ENCODE measurements at regions not wholly inside any gene's neighbourhood (a gene's known extent, or its start where the extent isn't known, plus 50 kb on each side); places are given as distances from the start of the nearest gene placed in this dataset.

DNA sequence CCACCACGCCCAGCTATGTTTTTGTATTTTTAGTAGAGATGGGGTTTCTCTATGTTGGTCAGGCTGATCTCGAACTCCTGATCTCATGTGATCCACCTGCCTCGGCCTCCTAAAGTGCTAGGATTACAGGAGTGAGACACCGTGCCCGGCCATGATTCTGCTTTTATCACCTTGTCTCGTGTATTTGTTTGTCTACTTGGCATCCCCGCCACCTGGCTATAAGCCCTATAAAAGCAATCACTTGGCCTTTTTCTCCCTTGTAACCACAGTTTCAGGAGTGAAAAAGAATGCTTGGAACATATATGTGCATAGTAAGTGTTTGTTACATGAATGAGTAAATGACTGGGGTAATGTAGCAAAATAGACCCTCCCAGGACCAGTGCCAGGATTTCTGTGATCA lies 77.5 kb upstream of the PAPOLG start:
- Histone ChIP-seq H3K9me3 (no peaks in the 10 kb centered on the region), H3K27ac (no peak overlapping the region), H4K20me1 (no peaks in the 10 kb centered on the region), H3K4me2 (no peak overlapping the region), H3K4me1 (peaks cover 14% of the 10 kb centered on the region), H3K36me3 (no peaks in the 10 kb centered on the region), H3K9ac (no peak overlapping the region), H3K27me3 (no peaks in the 10 kb centered on the region), H3K4me3 (no peak overlapping the region)
- TF ChIP-seq Cebpa-rat (IDR thresholded peaks at IDR 0.05), result no peak

- H3K4me2 ChIP-seq, result no peak overlapping the region
- H3K36me3 ChIP-seq, result no peaks in the 10 kb centered on the region
- H4K20me1 ChIP-seq, result no peaks in the 10 kb centered on the region
- peaks cover 14% of the 10 kb centered on the region for H3K4me1 ChIP-seq
- no peaks in the 10 kb centered on the region for H3K9me3 ChIP-seq
- no peak overlapping the region for H3K27ac ChIP-seq
- H3K9ac ChIP-seq, result no peak overlapping the region
- H3K4me3 ChIP-seq, result no peak overlapping the region
- no peak for TF ChIP-seq Cebpa-rat (IDR thresholded peaks at IDR 0.05)
- H3K27me3 ChIP-seq, result no peaks in the 10 kb centered on the region
These were observed 76.9 kb upstream of the PAPOLG start for GRCh38 chr2:60679036-60679780.

GRCh38 chr2:60693551-60693950 lies 62.5 kb upstream of the PAPOLG start:
- Histone ChIP-seq H3K27ac (no peak overlapping the region), H3K4me2 (no peak overlapping the region), H3K4me1 (no peaks in the 10 kb centered on the region), H3K9me3 (no peaks in the 10 kb centered on the region), H4K20me1 (no peaks in the 10 kb centered on the region), H3K4me3 (no peak overlapping the region), H3K9ac (no peak overlapping the region), H3K27me3 (no peaks in the 10 kb centered on the region), H3K36me3 (no peaks in the 10 kb centered on the region)
- TF ChIP-seq Cebpa-rat (IDR thresholded peaks at IDR 0.05), result no peak

DNA sequence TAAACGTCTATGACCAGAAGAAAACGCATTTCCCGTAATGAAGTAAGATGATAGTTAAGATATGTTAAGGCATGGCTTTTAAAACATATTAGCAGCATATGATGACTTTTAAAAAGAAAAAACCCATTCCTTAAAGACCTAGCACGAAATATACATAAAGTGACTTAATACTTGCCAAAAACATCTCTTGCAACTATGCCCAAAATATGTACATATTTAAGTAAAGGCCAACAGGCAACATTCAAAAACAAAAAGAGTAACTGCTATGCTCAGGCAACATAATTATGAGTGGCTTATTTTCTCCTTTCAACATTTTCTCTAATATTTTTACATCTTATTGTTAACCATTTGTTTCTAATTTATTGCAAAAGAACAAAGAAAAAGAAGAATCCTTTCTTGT lies 60.3 kb upstream of the PAPOLG start:
- H3K9me3 ChIP-seq, result no peaks in the 10 kb centered on the region
- no peaks in the 10 kb centered on the region for H3K36me3 ChIP-seq
- no peaks in the 10 kb centered on the region for H3K4me1 ChIP-seq
- H3K4me3 ChIP-seq, result no peak overlapping the region
- H3K27ac ChIP-seq, result no peak overlapping the region
- no peak for TF ChIP-seq Cebpa-rat (IDR thresholded peaks at IDR 0.05)
- H4K20me1 ChIP-seq, result no peaks in the 10 kb centered on the region
- H3K9ac ChIP-seq, result no peak overlapping the region
- H3K27me3 ChIP-seq, result no peaks in the 10 kb centered on the region
- H3K4me2 ChIP-seq, result no peak overlapping the region

GRCh38 chr2:60699617-60700016 lies 56.5 kb upstream of the PAPOLG start:
- no peak for TF ChIP-seq Cebpa-rat (IDR thresholded peaks at IDR 0.05)
- no peak overlapping the region for H3K27ac ChIP-seq
- no peaks in the 10 kb centered on the region for H4K20me1 ChIP-seq
- no peaks in the 10 kb centered on the region for H3K4me1 ChIP-seq
- no peaks in the 10 kb centered on the region for H3K36me3 ChIP-seq
- H3K4me3 ChIP-seq, result no peak overlapping the region
- H3K4me2 ChIP-seq, result no peak overlapping the region
- no peak overlapping the region for H3K9ac ChIP-seq
- no peaks in the 10 kb centered on the region for H3K27me3 ChIP-seq
- no peaks in the 10 kb centered on the region for H3K9me3 ChIP-seq

DNA sequence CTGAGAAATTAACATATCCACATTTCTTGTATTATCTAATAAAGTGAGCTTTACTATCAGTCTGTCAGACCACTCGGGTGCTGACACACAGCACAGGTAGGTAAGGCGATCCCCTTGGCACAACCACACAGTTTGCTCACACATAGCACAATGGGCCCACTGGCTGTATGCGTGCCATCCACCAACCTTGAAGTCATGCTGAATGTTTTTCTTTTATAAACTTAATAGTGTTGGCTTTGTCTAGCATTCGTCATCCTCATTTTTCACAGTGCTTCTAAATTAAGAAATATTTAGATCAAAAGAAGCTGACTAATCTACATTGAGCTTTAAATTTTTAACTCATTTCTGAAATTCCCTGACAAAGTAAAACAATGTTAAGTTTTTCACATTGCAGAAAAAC lies 50.0 kb upstream of the PAPOLG start:
- no peak overlapping the region for H3K4me2 ChIP-seq
- H3K27ac ChIP-seq, result no peak overlapping the region
- no peaks in the 10 kb centered on the region for H3K4me1 ChIP-seq
- H3K9me3 ChIP-seq, result no peaks in the 10 kb centered on the region
- no peak for TF ChIP-seq Cebpa-rat (IDR thresholded peaks at IDR 0.05)
- H3K9ac ChIP-seq, result no peak overlapping the region
- no peaks in the 10 kb centered on the region for H3K27me3 ChIP-seq
- no peaks in the 10 kb centered on the region for H3K36me3 ChIP-seq
- no peaks in the 10 kb centered on the region for H4K20me1 ChIP-seq
- H3K4me3 ChIP-seq, result no peak overlapping the region
